H9 (cell line): ENCODE measurements at regions not wholly inside any gene's neighbourhood (a gene's known extent, or its start where the extent isn't known, plus 50 kb on each side); places are given as distances from the start of the nearest gene placed in this dataset.

Experiments
- DNase-seq: peaks from one replicate; pipeline ENCODE4 v3.0.0-alpha.2; 2017
- H2AFZ ChIP-seq: one replicate; pipeline ENCODE4 v1.6.1; 2013; ENCODE audit warnings: mild to moderate bottlenecking, low read length, control low read depth, moderate library complexity
- H2AK5ac ChIP-seq: 2 replicates; pipeline ENCODE4 v1.6.1; 2013; ENCODE audit warnings: low read length, control low read depth, mixed read lengths; ENCODE audit not compliant: insufficient read length
- H2BK120ac ChIP-seq: one replicate; pipeline ENCODE4 v1.6.1; 2013; ENCODE audit warnings: low read depth, mild to moderate bottlenecking, low read length, control low read depth, inconsistent platforms; ENCODE audit not compliant: poor library complexity, severe bottlenecking
- H2BK12ac ChIP-seq: 2 replicates; pipeline ENCODE4 v1.6.1; 2013; ENCODE audit warnings: low read length, control low read depth, mixed read lengths, low read depth; ENCODE audit not compliant: insufficient read length
- H2BK15ac ChIP-seq: 2 replicates; pipeline ENCODE4 v1.6.1; 2013; ENCODE audit warnings: low read depth, low read length, control low read depth
- H2BK20ac ChIP-seq: one replicate; pipeline ENCODE4 v1.6.1; 2013; ENCODE audit warnings: low read depth, mild to moderate bottlenecking, low read length, control low read depth, inconsistent platforms; ENCODE audit not compliant: poor library complexity, severe bottlenecking
- H2BK5ac ChIP-seq: 2 replicates; pipeline ENCODE4 v1.6.1; 2013; ENCODE audit warnings: low read length, control low read depth, mixed read lengths; ENCODE audit not compliant: insufficient read length
- H3K14ac ChIP-seq: 2 replicates; pipeline ENCODE4 v1.6.1; 2013; ENCODE audit warnings: low read length, control low read depth; ENCODE audit not compliant: insufficient read depth
- H3K18ac ChIP-seq: 2 replicates; pipeline ENCODE4 v1.6.1; 2013; ENCODE audit warnings: low read depth, mild to moderate bottlenecking, mixed read lengths, low read length, control low read depth; ENCODE audit not compliant: insufficient read length
- H3K23ac ChIP-seq: 2 replicates; pipeline ENCODE4 v1.6.1; 2013; ENCODE audit warnings: low read length, control low read depth, mixed read lengths, low read depth; ENCODE audit not compliant: insufficient read length
- H3K23me2 ChIP-seq: 2 replicates; pipeline ENCODE4 v1.6.1; 2013; ENCODE audit warnings: low read depth, mild to moderate bottlenecking, mixed read lengths, low read length, control low read depth; ENCODE audit not compliant: insufficient read length, poor library complexity, severe bottlenecking
- H3K27ac ChIP-seq: 2 replicates; pipeline ENCODE4 v1.5.1; 2013; ENCODE audit warnings: low read length, control low read depth, mixed read lengths, low read depth; ENCODE audit not compliant: insufficient read length
- H3K27me3 ChIP-seq: 2 replicates; pipeline ENCODE4 v1.6.1; 2013; ENCODE audit warnings: low read length, control low read depth, inconsistent platforms; ENCODE audit not compliant: insufficient read depth
- H3K4ac ChIP-seq: 2 replicates; pipeline ENCODE4 v1.6.1; 2013; ENCODE audit warnings: low read depth, mild to moderate bottlenecking, control low read depth, inconsistent platforms, low read length, moderate library complexity
- H3K4me1 ChIP-seq: 2 replicates; pipeline ENCODE4 v1.6.1; 2013; ENCODE audit warnings: low read length, control low read depth, inconsistent platforms; ENCODE audit not compliant: insufficient read depth
- H3K4me2 ChIP-seq: 2 replicates; pipeline ENCODE4 v1.6.1; 2013; ENCODE audit warnings: low read length, control low read depth, mixed read lengths; ENCODE audit not compliant: insufficient read length, insufficient read depth
- H3K56ac ChIP-seq: 2 replicates; pipeline ENCODE4 v1.6.1; 2013; ENCODE audit warnings: low read depth, mild to moderate bottlenecking, mixed read lengths, low read length, control low read depth; ENCODE audit not compliant: insufficient read length
- H3K79me1 ChIP-seq: 2 replicates; pipeline ENCODE4 v1.6.1; 2013; ENCODE audit warnings: low read depth, mild to moderate bottlenecking, moderate library complexity, low read length, control low read depth, inconsistent platforms; ENCODE audit not compliant: insufficient read depth, poor library complexity, severe bottlenecking
- H3K79me2 ChIP-seq: 2 replicates; pipeline ENCODE4 v1.6.1; 2013; ENCODE audit warnings: low read length, control low read depth, inconsistent platforms; ENCODE audit not compliant: insufficient read depth
- H3K9ac ChIP-seq: 2 replicates; pipeline ENCODE4 v1.6.1; 2013; ENCODE audit warnings: low read length, control low read depth, mixed read lengths; ENCODE audit not compliant: insufficient read length; ENCODE audit errors: extremely low read depth
- H3K9me3 ChIP-seq: one replicate; pipeline ENCODE4 v1.6.1; 2013; ENCODE audit warnings: low read depth, low read length, inconsistent platforms; ENCODE audit not compliant: control insufficient read depth
- H3T11ph ChIP-seq: one replicate; pipeline ENCODE4 v1.6.1; 2013; ENCODE audit warnings: mild to moderate bottlenecking, low read length, control low read depth, inconsistent platforms
- H4K20me1 ChIP-seq: one replicate; pipeline ENCODE4 v1.6.1; 2013; ENCODE audit not compliant: control insufficient read depth, insufficient read length, insufficient read depth
- H4K5ac ChIP-seq: 2 replicates; pipeline ENCODE4 v1.6.1; 2013; ENCODE audit warnings: low read depth, mild to moderate bottlenecking, mixed read lengths, low read length, control low read depth; ENCODE audit not compliant: insufficient read length
- H4K8ac ChIP-seq: replicated peaks from 2 replicates; pipeline ENCODE4 v1.6.1; 2013; ENCODE audit warnings: low read length, control low read depth, mixed read lengths, low read depth; ENCODE audit not compliant: insufficient read length
- H4K91ac ChIP-seq: 2 replicates; pipeline ENCODE4 v1.6.1; 2013; ENCODE audit warnings: low read depth, mild to moderate bottlenecking, moderate library complexity, mixed read lengths, low read length, control low read depth; ENCODE audit not compliant: insufficient read length
- H3K27ac Mint-ChIP-seq, 3 experiments: 2 replicates in 2 of 3; 3 replicates in 1 of 3; pipeline ENCODE4 v1.8.0; 2020 to 2021; ENCODE audit warnings: mixed read lengths in 3 of 3, mild to moderate bottlenecking in 1 of 3, moderate library complexity in 1 of 3
- H3K27me3 Mint-ChIP-seq: 2 replicates; pipeline ENCODE4 v1.8.0; 2021; ENCODE audit warnings: low read depth, mild to moderate bottlenecking, moderate library complexity, mixed read lengths
- H3K36me3 Mint-ChIP-seq, 3 experiments: 2 replicates in 2 of 3; 3 replicates in 1 of 3; pipeline ENCODE4 v1.8.0; 2020 to 2021; ENCODE audit warnings: low read depth in 3 of 3, mixed read lengths in 3 of 3; ENCODE audit not compliant: insufficient read depth in 1 of 3
- H3K4me1 Mint-ChIP-seq, 2 experiments: 2 replicates each; pipeline ENCODE4 v1.8.0; 2020; ENCODE audit warnings: mixed read lengths in 2 of 2
- H3K4me3 Mint-ChIP-seq, 2 experiments: 2 replicates in 1 of 2; 3 replicates in 1 of 2; pipeline ENCODE4 v1.8.0; 2020 to 2021; ENCODE audit warnings: mild to moderate bottlenecking in 2 of 2, mixed read lengths in 2 of 2, moderate library complexity in 1 of 2
- H3K9me3 Mint-ChIP-seq, 2 experiments: 2 replicates in 1 of 2; 3 replicates in 1 of 2; pipeline ENCODE4 v1.8.0; 2020; ENCODE audit warnings: mild to moderate bottlenecking in 2 of 2, mixed read lengths in 2 of 2, moderate library complexity in 1 of 2
- WGBS: extraction: QIAGEN DNeasy Blood & Tissue Kit; methylation state at CpG from one replicate; pipeline ENCODE4 v1.1.7; 2013; ENCODE audit warnings: missing lambda C conversion rate, low lambda C conversion rate, mixed read lengths; ENCODE audit not compliant: insufficient read length; ENCODE audit errors: extremely low coverage; 5-methylcytosine and 5-hydroxymethylcytosine counted together
- TF ChIP-seq, protein P1 (sequence below): fragments of 200-600 bp; sonication (generic); conservative IDR thresholded peaks from 3 replicates; pipeline ENCODE4 v1.8.0; 2021; ENCODE audit warnings: antibody characterized with exemption, mild to moderate bottlenecking

DNA sequence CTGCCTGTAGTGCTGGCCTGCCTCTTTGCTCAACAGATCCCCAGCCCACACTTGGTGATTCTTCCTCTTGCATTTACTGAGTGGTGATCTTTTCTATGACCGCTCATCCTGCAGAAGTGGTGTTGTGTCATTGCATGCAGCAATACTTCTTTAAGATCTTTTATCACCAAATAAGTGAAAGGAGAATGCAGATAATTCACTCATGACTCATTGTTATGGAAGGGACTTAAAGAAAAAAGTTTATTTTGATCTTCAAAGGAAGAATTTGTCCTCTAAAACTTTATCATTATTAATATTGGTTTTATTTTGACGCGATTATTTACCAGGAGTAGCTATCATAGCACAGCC is 489.1 kb upstream of the CELF2 start:
- Mint-ChIP-seq H3K27ac (no peak overlapping the region), H3K27me3 (peaks cover 35% of the 10 kb centered on the region), H3K36me3 (no peaks in the 10 kb centered on the region), H3K4me1 (peaks cover 18 to 19% of the 10 kb centered on the region in 2 experiments), H3K4me3 (no peak overlapping the region), H3K9me3 (no peaks in the 10 kb centered on the region; a peak in 1 of 5 replicates)
- Histone ChIP-seq H2BK20ac (no peak overlapping the region), H4K5ac (no peak overlapping the region), H4K20me1 (no peaks in the 10 kb centered on the region), H3K4ac (no peak overlapping the region), H3K79me2 (no peaks in the 10 kb centered on the region), H3K23me2 (no peaks in the 10 kb centered on the region), H3K56ac (no peak overlapping the region), H3T11ph (no peak overlapping the region), H3K23ac (no peak overlapping the region), H4K91ac (no peak overlapping the region), H3K27ac (no peak overlapping the region), H3K9ac (no peak overlapping the region), H2BK15ac (no peak overlapping the region), H3K9me3 (no peaks in the 10 kb centered on the region), H2AK5ac (no peak overlapping the region), H2BK120ac (no peak overlapping the region), H3K4me2 (no peak overlapping the region), H3K14ac (no peak overlapping the region), H2BK5ac (no peak overlapping the region), H3K18ac (no peak overlapping the region), H3K79me1 (no peaks in the 10 kb centered on the region), H2BK12ac (no peak overlapping the region), H2AFZ (no peak overlapping the region), H4K8ac (no peak overlapping the region), H3K4me1 (peaks cover 2% of the 10 kb centered on the region; the same call in 1 of the 2 replicates), H3K27me3 (no peaks in the 10 kb centered on the region; the same call in 1 of the 2 replicates)
- TF ChIP-seq, protein P1, sequence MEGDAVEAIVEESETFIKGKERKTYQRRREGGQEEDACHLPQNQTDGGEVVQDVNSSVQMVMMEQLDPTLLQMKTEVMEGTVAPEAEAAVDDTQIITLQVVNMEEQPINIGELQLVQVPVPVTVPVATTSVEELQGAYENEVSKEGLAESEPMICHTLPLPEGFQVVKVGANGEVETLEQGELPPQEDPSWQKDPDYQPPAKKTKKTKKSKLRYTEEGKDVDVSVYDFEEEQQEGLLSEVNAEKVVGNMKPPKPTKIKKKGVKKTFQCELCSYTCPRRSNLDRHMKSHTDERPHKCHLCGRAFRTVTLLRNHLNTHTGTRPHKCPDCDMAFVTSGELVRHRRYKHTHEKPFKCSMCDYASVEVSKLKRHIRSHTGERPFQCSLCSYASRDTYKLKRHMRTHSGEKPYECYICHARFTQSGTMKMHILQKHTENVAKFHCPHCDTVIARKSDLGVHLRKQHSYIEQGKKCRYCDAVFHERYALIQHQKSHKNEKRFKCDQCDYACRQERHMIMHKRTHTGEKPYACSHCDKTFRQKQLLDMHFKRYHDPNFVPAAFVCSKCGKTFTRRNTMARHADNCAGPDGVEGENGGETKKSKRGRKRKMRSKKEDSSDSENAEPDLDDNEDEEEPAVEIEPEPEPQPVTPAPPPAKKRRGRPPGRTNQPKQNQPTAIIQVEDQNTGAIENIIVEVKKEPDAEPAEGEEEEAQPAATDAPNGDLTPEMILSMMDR = no peak
- WGBS = no CpG with 5 or more reads among the region's 3 CpGs
- DNase-seq = no peak
